HFFc6 (cell line): ENCODE measurements at regions not wholly inside any gene's neighbourhood (a gene's known extent, or its start where the extent isn't known, plus 50 kb on each side); places are given as distances from the start of the nearest gene placed in this dataset.

Experiments
- DNase-seq: peaks from one replicate; pipeline ENCODE4 v3.0.0-alpha.2; 2018
- H3K27ac Mint-ChIP-seq: 2 replicates; pipeline ENCODE4 v1.8.0; 2020; ENCODE audit warnings: mild to moderate bottlenecking, mixed read lengths
- H3K27me3 Mint-ChIP-seq: 2 replicates; pipeline ENCODE4 v1.8.0; 2021; ENCODE audit warnings: mild to moderate bottlenecking, moderate library complexity, mixed read lengths; ENCODE audit not compliant: insufficient read depth
- H3K36me3 Mint-ChIP-seq: 2 replicates; pipeline ENCODE4 v1.8.0; 2021; ENCODE audit warnings: low read depth, mixed read lengths
- H3K4me1 Mint-ChIP-seq: 2 replicates; pipeline ENCODE4 v1.8.0; 2020; ENCODE audit warnings: low read depth, mixed read lengths
- H3K4me3 Mint-ChIP-seq: 2 replicates; pipeline ENCODE4 v1.8.0; 2020; ENCODE audit warnings: mild to moderate bottlenecking, moderate library complexity, mixed read lengths
- H3K9me3 Mint-ChIP-seq: 2 replicates; pipeline ENCODE4 v1.8.0; 2020; ENCODE audit warnings: mild to moderate bottlenecking, mixed read lengths
- TF ChIP-seq, protein P1 (sequence below): fragments of 200-600 bp; sonication (generic); IDR thresholded peaks from 2 replicates; pipeline ENCODE4 v1.5.0; 2021; ENCODE audit warnings: antibody characterized with exemption, mild to moderate bottlenecking

GRCh38 chr22:34534101-34534500 is 531.9 kb upstream of the ISX start:
- no peaks in the 10 kb centered on the region for H3K4me1 Mint-ChIP-seq
- TF ChIP-seq, protein P1, sequence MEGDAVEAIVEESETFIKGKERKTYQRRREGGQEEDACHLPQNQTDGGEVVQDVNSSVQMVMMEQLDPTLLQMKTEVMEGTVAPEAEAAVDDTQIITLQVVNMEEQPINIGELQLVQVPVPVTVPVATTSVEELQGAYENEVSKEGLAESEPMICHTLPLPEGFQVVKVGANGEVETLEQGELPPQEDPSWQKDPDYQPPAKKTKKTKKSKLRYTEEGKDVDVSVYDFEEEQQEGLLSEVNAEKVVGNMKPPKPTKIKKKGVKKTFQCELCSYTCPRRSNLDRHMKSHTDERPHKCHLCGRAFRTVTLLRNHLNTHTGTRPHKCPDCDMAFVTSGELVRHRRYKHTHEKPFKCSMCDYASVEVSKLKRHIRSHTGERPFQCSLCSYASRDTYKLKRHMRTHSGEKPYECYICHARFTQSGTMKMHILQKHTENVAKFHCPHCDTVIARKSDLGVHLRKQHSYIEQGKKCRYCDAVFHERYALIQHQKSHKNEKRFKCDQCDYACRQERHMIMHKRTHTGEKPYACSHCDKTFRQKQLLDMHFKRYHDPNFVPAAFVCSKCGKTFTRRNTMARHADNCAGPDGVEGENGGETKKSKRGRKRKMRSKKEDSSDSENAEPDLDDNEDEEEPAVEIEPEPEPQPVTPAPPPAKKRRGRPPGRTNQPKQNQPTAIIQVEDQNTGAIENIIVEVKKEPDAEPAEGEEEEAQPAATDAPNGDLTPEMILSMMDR, result no peak
- DNase-seq, result no peak
- no peak overlapping the region for H3K4me3 Mint-ChIP-seq
- H3K27ac Mint-ChIP-seq, result no peak overlapping the region
- H3K36me3 Mint-ChIP-seq, result peaks cover 5% of the 10 kb centered on the region; the same call in 1 of the 2 replicates
- H3K27me3 Mint-ChIP-seq, result no peaks in the 10 kb centered on the region; the same call in 1 of the 2 replicates
- peaks cover 71% of the 10 kb centered on the region for H3K9me3 Mint-ChIP-seq

GRCh38 chr22:34567367-34567766 is 498.6 kb upstream of the ISX start:
- DNase-seq, result no peak
- Mint-ChIP-seq H3K9me3 (peaks cover 66% of the 10 kb centered on the region), H3K4me1 (no peaks in the 10 kb centered on the region), H3K27me3 (no peaks in the 10 kb centered on the region), H3K27ac (no peak overlapping the region), H3K4me3 (no peak overlapping the region), H3K36me3 (no peaks in the 10 kb centered on the region; the same call in 1 of the 2 replicates)
- TF ChIP-seq, protein P1, result no peak

DNA sequence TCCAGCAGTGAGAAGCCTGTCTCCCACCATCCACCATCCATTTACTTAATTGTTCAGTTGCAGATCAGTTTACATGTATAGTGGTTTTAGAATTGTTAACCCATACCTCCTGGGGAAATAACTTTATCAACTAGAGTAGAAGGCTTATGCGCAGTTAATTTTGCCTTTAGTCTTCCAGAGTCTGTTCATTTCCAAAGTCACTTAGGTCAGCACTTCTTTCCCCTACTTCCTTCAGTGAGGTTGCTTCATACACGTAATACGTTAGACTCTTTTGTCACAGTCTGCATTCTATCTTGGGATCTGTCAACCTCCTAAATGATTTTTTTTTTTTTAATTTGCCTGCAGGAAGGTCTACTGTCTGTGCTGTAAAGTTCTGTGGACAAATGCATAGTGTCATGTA is 495.6 kb upstream of the ISX start:
- no peak overlapping the region for H3K4me3 Mint-ChIP-seq
- DNase-seq, result no peak
- peaks cover 66% of the 10 kb centered on the region for H3K9me3 Mint-ChIP-seq
- H3K36me3 Mint-ChIP-seq, result no peaks in the 10 kb centered on the region; the same call in 1 of the 2 replicates
- no peaks in the 10 kb centered on the region for H3K4me1 Mint-ChIP-seq
- H3K27me3 Mint-ChIP-seq, result no peaks in the 10 kb centered on the region
- no peak overlapping the region for H3K27ac Mint-ChIP-seq
- TF ChIP-seq, protein P1, result no peak

- Mint-ChIP-seq H3K36me3 (no peaks in the 10 kb centered on the region), H3K9me3 (peaks cover 43% of the 10 kb centered on the region), H3K27ac (no peak overlapping the region), H3K27me3 (no peaks in the 10 kb centered on the region), H3K4me3 (no peak overlapping the region), H3K4me1 (no peaks in the 10 kb centered on the region)
- no peak for DNase-seq
- TF ChIP-seq, protein P1, result no peak
These were observed 486.4 kb upstream of the ISX start for GRCh38 chr22:34579519-34579918.

- Mint-ChIP-seq H3K27ac (no peak overlapping the region), H3K9me3 (peaks cover 70% of the 10 kb centered on the region), H3K36me3 (peaks cover 5% of the 10 kb centered on the region; the same call in 1 of the 2 replicates), H3K4me3 (no peak overlapping the region), H3K27me3 (no peaks in the 10 kb centered on the region), H3K4me1 (no peaks in the 10 kb centered on the region)
- no peak for DNase-seq
- TF ChIP-seq, protein P1, result no peak
These were observed 478.3 kb upstream of the ISX start for GRCh38 chr22:34587357-34588356.
